K562 (cell line): ENCODE measurements at regions not wholly inside any gene's neighbourhood (a gene's known extent, or its start where the extent isn't known, plus 50 kb on each side); places are given as distances from the start of the nearest gene placed in this dataset.

ENCODE experiments used
- ATAC-seq: fragments of 200-7000 bp; cut with Tn5 transposase; 3 replicates; pipeline ENCODE4 v1.9.1; 2020; ENCODE audit warnings: moderate library complexity
- BruUV-seq: library from RNA; stranded (reverse); fragments of 400-500 nt; replicated peaks from 2 replicates; lab custom pipeline; 2021; lab: Mats Ljungman, UMichigan
- CTCF ChIA-PET: fragments of 300-600 bp; formaldehyde crosslinking; extraction: SDS; loops from one replicate; lab custom pipeline; 2021; ENCODE audit warnings: low intra/inter-chr PET ratio; lab: Yijun Ruan, JAX
- POLR2A ChIA-PET: fragments of 300-600, 350-650 bp; sonication (Branson Sonifier 250); formaldehyde crosslinking; extraction: SDS; loops from one replicate; lab custom pipeline; 2021; ENCODE audit warnings: antibody characterized with exemption, inconsistent platforms; lab: Yijun Ruan, JAX
- DNase-seq, 4 experiments: peaks; one replicate each; pipeline versions ENCODE4 v3.0.0 to v3.0.0-alpha.2; 2011 to 2018; ENCODE audit warnings: low spot score in 3 of 4, mixed read lengths in 3 of 4; ENCODE audit errors: extremely low read depth in 1 of 4
- FAIRE-seq: peaks from 2 replicates; lab custom pipeline; 2011; peaks lifted over from hg19 to GRCh38; lab: Jason Lieb, UNC
- H2AFZ ChIP-seq: 2 replicates; pipeline ENCODE4 v1.6.0; 2011; ENCODE audit warnings: low read depth, low read length, control low read depth, inconsistent platforms
- H3K27ac ChIP-seq: fragments of 200-600 bp; 3 replicates; pipeline ENCODE4 v1.8.0; 2011; ENCODE audit warnings: low read depth, mild to moderate bottlenecking, control low read depth, inconsistent platforms, low read length, moderate library complexity, mixed read lengths; ENCODE audit errors: extremely low read depth
- H3K27me3 ChIP-seq, 2 experiments: fragments of 300-600 bp in 1 of 2; 2 replicates in 1 of 2; 3 replicates in 1 of 2; pipeline versions ENCODE4 v1.6.0 to v1.8.0; 2011; ENCODE audit warnings: inconsistent platforms in 2 of 2, low read length in 2 of 2, mild to moderate bottlenecking in 1 of 2, mixed read lengths in 1 of 2, moderate library complexity in 1 of 2; ENCODE audit not compliant: control insufficient read depth in 2 of 2, insufficient read depth in 2 of 2
- H3K36me3 ChIP-seq: fragments of 300-600 bp; 3 replicates; pipeline ENCODE4 v1.8.0; 2011; ENCODE audit warnings: mild to moderate bottlenecking, low read length, inconsistent platforms; ENCODE audit not compliant: control insufficient read depth, insufficient read depth
- H3K4me1 ChIP-seq, 2 experiments: fragments of 200-600 bp in 1 of 2; replicated peaks in 1 of 2; 2 replicates in 1 of 2; 3 replicates in 1 of 2; pipeline versions ENCODE4 v1.5.1 to v1.8.0; 2011; ENCODE audit warnings: inconsistent platforms in 2 of 2, low read length in 2 of 2, mild to moderate bottlenecking in 1 of 2, mixed read lengths in 1 of 2, moderate library complexity in 1 of 2; ENCODE audit not compliant: control insufficient read depth in 2 of 2, insufficient read depth in 2 of 2
- H3K4me2 ChIP-seq: 2 replicates; pipeline ENCODE4 v1.6.1; 2011; ENCODE audit warnings: low read length, control low read depth, inconsistent platforms, mixed read lengths; ENCODE audit not compliant: insufficient read depth
- H3K4me3 ChIP-seq: fragments of 200-600 bp; sonication (generic), shearing (Covaris generic); 2 replicates; pipeline ENCODE4 v1.5.1; 2016; ENCODE audit warnings: control low read depth, inconsistent platforms
- H3K79me2 ChIP-seq: fragments of 200-600 bp; 3 replicates; pipeline ENCODE4 v1.8.0; 2011; ENCODE audit warnings: low read length, inconsistent platforms; ENCODE audit not compliant: control insufficient read depth, insufficient read depth
- H3K9ac ChIP-seq, 2 experiments: 2 replicates each; pipeline versions ENCODE4 v1.6.0 to v1.6.1; 2011; ENCODE audit warnings: low read depth in 2 of 2, low read length in 2 of 2, control low read depth in 1 of 2, inconsistent platforms in 1 of 2, mild to moderate bottlenecking in 1 of 2, mixed read lengths in 1 of 2; ENCODE audit not compliant: insufficient read depth in 1 of 2
- H3K9me1 ChIP-seq: one replicate; pipeline ENCODE4 v1.6.0; 2011; ENCODE audit warnings: inconsistent platforms, mild to moderate bottlenecking, low read length, moderate library complexity; ENCODE audit not compliant: control insufficient read depth, insufficient read depth
- H3K9me3 ChIP-seq: replicated peaks from 2 replicates; pipeline ENCODE4 v1.5.1; 2011; ENCODE audit warnings: low read depth, low read length, inconsistent platforms; ENCODE audit not compliant: control insufficient read depth, insufficient read depth
- H4K20me1 ChIP-seq: replicated peaks from 2 replicates; pipeline ENCODE4 v1.6.1; 2011; ENCODE audit warnings: low read length, inconsistent platforms, mixed read lengths; ENCODE audit not compliant: control insufficient read depth, insufficient read depth
- ARHGAP35 ChIP-seq: fragments of 450-650 bp; IDR thresholded peaks from 2 replicates; pipeline ENCODE4 v1.6.1; 2018; ENCODE audit not compliant: partially characterized antibody
- DMBX1 ChIP-seq: fragments of 250-450 bp; sonication (Bioruptor Pico); IDR thresholded peaks from 2 replicates; pipeline ENCODE4 v1.8.0; 2022; ENCODE audit warnings: inconsistent platforms, mild to moderate bottlenecking, moderate library complexity, borderline replicate concordance
- FUS ChIP-seq: fragments of 200-400 bp; formaldehyde crosslinking; optimal IDR thresholded peaks from 2 replicates; pipeline ENCODE3; 2017; ENCODE audit warnings: low read depth, low read length
- JUN ChIP-seq, 2 experiments: sonication (generic) in 1 of 2; formaldehyde crosslinking in 1 of 2; IDR thresholded peaks; 2 replicates each; pipeline versions ENCODE4 v1.6.1 to v1.8.0; 2012 to 2022; ENCODE audit warnings: borderline replicate concordance in 2 of 2, mild to moderate bottlenecking in 2 of 2, improper control_type of control experiment in 1 of 2, low read depth in 1 of 2, low read length in 1 of 2, missing genetic modification reagents in 1 of 2
- KDM4B ChIP-seq, 2 experiments: fragments of 450-650 bp in 1 of 2; sonication (generic) in 1 of 2; IDR thresholded peaks; 2 replicates each; pipeline ENCODE4 v1.6.1; 2016 to 2017; ENCODE audit warnings: borderline replicate concordance in 2 of 2, antibody characterized with exemption in 1 of 2, low read depth in 1 of 2, mild to moderate bottlenecking in 1 of 2
- MEF2D ChIP-seq: conservative IDR thresholded peaks from 2 replicates; pipeline ENCODE4 v1.6.1; 2016; ENCODE audit warnings: low read depth, missing genetic modification characterization, missing compliant biosample characterization
- SMAD3 ChIP-seq: fragments of 450-650 bp; formaldehyde crosslinking; conservative IDR thresholded peaks from 2 replicates; pipeline ENCODE4 v1.4.0; 2020; ENCODE audit warnings: mild to moderate bottlenecking
- TAF1 ChIP-seq: IDR thresholded peaks from 2 replicates; pipeline ENCODE4 v1.6.1; 2011; ENCODE audit warnings: mild to moderate bottlenecking, low read length, moderate library complexity; ENCODE audit not compliant: insufficient read depth, control insufficient read depth, severe bottlenecking; ENCODE audit errors: extremely low read depth
- ZFP1 ChIP-seq: fragments of 450-650 bp; formaldehyde crosslinking; IDR thresholded peaks from 2 replicates; pipeline ENCODE4 v1.4.0; 2020; ENCODE audit warnings: mild to moderate bottlenecking, mixed read lengths
- ZNF133 ChIP-seq: fragments of 250-450 bp; sonication (Bioruptor Pico); IDR thresholded peaks from 2 replicates; pipeline ENCODE4 v1.4.0; 2020; ENCODE audit warnings: mild to moderate bottlenecking
- ZNF217 ChIP-seq: sonication (generic); formaldehyde crosslinking; IDR thresholded peaks from 2 replicates; pipeline ENCODE4 v1.8.0; 2022; ENCODE audit warnings: mild to moderate bottlenecking, missing genetic modification reagents
- ZNF57 ChIP-seq: fragments of 450-650 bp; formaldehyde crosslinking; IDR thresholded peaks from 2 replicates; pipeline ENCODE4 v1.4.0; 2020; ENCODE audit warnings: mild to moderate bottlenecking, moderate library complexity
- ZNF75A ChIP-seq: fragments of 450-650 bp; formaldehyde crosslinking; IDR thresholded peaks from 2 replicates; pipeline ENCODE4 v1.4.0; 2020; ENCODE audit warnings: mild to moderate bottlenecking
- WGBS: fragments of 100-300 bp; shearing (Covaris generic); methylation state at CpG from one replicate; pipeline ENCODE4 v1.1.6; 2016; ENCODE audit warnings: low coverage, mixed read lengths; ENCODE audit not compliant: insufficient coverage; ENCODE audit errors: missing lambda C conversion rate; 5-methylcytosine and 5-hydroxymethylcytosine counted together
- in situ Hi-C: fragments of 300-500 bp; cut with MboI; formaldehyde crosslinking; loops from 4 replicates; pipeline ENCODE4 v1.15.0; 2018; ENCODE audit warnings: inconsistent platforms, mixed read lengths
- intact Hi-C: fragments of 100-400 bp; cut with micrococcal nuclease; formaldehyde crosslinking; loops from 2 replicates; pipeline ENCODE4 v1.14.2; 2022
- TF ChIP-seq, protein P1 (sequence below): sonication (generic); formaldehyde crosslinking; IDR thresholded peaks from 2 replicates; pipeline ENCODE4 v1.8.0; 2023; ENCODE audit warnings: mild to moderate bottlenecking, missing genetic modification reagents
- TF ChIP-seq, protein P2 (sequence below): sonication (generic); formaldehyde crosslinking; IDR thresholded peaks from 2 replicates; pipeline ENCODE4 v1.8.1; 2023; ENCODE audit warnings: missing genetic modification reagents, mild to moderate bottlenecking, borderline replicate concordance

GRCh38 chr14:106222311-106222710 lies 695.9 kb downstream of the TMEM121 start:
- intact Hi-C loops: no loop called here
- BruUV-seq: no TSS peak

More at GRCh38 chr14:106222311-106222710, 695.9 kb downstream of the TMEM121 start:
- whole genome bisulfite sequencing: 0% methylated on average over 3 of the region's 3 CpGs
- ATAC-seq: no peak
- no peak for FAIRE-seq
- H3K4me1 ChIP-seq: no peaks in the 10 kb centered on the region
- ChIA-PET CTCF (no interaction called here), POLR2A (no interaction called here)
- TF ChIP-seq ZNF75A (CRISPR knock-in tag): no peak
- no peak for TF ChIP-seq ARHGAP35
- no peak for TF ChIP-seq ZNF133
- TF ChIP-seq ZNF217: no peak
- no peak for TF ChIP-seq ZFP1 (CRISPR knock-in tag)
- no peak for TF ChIP-seq KDM4B (IDR thresholded peaks at IDR 0.05; ENCODE audit: borderline replicate concordance in 2 of 2, low read depth in 1 of 2)
- TF ChIP-seq, protein P1, sequence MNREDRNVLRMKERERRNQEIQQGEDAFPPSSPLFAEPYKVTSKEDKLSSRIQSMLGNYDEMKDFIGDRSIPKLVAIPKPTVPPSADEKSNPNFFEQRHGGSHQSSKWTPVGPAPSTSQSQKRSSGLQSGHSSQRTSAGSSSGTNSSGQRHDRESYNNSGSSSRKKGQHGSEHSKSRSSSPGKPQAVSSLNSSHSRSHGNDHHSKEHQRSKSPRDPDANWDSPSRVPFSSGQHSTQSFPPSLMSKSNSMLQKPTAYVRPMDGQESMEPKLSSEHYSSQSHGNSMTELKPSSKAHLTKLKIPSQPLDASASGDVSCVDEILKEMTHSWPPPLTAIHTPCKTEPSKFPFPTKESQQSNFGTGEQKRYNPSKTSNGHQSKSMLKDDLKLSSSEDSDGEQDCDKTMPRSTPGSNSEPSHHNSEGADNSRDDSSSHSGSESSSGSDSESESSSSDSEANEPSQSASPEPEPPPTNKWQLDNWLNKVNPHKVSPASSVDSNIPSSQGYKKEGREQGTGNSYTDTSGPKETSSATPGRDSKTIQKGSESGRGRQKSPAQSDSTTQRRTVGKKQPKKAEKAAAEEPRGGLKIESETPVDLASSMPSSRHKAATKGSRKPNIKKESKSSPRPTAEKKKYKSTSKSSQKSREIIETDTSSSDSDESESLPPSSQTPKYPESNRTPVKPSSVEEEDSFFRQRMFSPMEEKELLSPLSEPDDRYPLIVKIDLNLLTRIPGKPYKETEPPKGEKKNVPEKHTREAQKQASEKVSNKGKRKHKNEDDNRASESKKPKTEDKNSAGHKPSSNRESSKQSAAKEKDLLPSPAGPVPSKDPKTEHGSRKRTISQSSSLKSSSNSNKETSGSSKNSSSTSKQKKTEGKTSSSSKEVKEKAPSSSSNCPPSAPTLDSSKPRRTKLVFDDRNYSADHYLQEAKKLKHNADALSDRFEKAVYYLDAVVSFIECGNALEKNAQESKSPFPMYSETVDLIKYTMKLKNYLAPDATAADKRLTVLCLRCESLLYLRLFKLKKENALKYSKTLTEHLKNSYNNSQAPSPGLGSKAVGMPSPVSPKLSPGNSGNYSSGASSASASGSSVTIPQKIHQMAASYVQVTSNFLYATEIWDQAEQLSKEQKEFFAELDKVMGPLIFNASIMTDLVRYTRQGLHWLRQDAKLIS: no peak
- no peak for TF ChIP-seq SMAD3 (CRISPR knock-in tag)
- no peak for TF ChIP-seq MEF2D (tag)
- no peak for TF ChIP-seq FUS
- no peak for TF ChIP-seq DMBX1
- TF ChIP-seq, protein P2, sequence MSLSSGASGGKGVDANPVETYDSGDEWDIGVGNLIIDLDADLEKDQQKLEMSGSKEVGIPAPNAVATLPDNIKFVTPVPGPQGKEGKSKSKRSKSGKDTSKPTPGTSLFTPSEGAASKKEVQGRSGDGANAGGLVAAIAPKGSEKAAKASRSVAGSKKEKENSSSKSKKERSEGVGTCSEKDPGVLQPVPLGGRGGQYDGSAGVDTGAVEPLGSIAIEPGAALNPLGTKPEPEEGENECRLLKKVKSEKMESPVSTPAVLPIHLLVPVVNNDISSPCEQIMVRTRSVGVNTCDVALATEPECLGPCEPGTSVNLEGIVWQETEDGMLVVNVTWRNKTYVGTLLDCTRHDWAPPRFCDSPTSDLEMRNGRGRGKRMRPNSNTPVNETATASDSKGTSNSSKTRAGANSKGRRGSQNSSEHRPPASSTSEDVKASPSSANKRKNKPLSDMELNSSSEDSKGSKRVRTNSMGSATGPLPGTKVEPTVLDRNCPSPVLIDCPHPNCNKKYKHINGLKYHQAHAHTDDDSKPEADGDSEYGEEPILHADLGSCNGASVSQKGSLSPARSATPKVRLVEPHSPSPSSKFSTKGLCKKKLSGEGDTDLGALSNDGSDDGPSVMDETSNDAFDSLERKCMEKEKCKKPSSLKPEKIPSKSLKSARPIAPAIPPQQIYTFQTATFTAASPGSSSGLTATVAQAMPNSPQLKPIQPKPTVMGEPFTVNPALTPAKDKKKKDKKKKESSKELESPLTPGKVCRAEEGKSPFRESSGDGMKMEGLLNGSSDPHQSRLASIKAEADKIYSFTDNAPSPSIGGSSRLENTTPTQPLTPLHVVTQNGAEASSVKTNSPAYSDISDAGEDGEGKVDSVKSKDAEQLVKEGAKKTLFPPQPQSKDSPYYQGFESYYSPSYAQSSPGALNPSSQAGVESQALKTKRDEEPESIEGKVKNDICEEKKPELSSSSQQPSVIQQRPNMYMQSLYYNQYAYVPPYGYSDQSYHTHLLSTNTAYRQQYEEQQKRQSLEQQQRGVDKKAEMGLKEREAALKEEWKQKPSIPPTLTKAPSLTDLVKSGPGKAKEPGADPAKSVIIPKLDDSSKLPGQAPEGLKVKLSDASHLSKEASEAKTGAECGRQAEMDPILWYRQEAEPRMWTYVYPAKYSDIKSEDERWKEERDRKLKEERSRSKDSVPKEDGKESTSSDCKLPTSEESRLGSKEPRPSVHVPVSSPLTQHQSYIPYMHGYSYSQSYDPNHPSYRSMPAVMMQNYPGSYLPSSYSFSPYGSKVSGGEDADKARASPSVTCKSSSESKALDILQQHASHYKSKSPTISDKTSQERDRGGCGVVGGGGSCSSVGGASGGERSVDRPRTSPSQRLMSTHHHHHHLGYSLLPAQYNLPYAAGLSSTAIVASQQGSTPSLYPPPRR (CRISPR knock-in tag): no peak
- no peak for TF ChIP-seq JUN (IDR thresholded peaks at IDR 0.05; ENCODE audit: borderline replicate concordance, low read depth, low read length)
- no peak for TF ChIP-seq JUN (CRISPR knock-in tag; IDR thresholded peaks at IDR 0.05; ENCODE audit: borderline replicate concordance)
- TF ChIP-seq ZNF57 (CRISPR knock-in tag): no peak
- no peak for TF ChIP-seq TAF1
- no peak for DNase-seq
- H3K27me3 ChIP-seq: peaks cover 0 to 7% of the 10 kb centered on the region in 2 experiments; a peak in 2 of 5 replicates
- no peaks in the 10 kb centered on the region for H3K9me1 ChIP-seq
- H2AFZ ChIP-seq: no peak overlapping the region
- no peak overlapping the region for H3K9ac ChIP-seq
- H4K20me1 ChIP-seq: no peaks in the 10 kb centered on the region
- in situ Hi-C loops: no loop called here
- no peak overlapping the region for H3K4me2 ChIP-seq
- H3K4me3 ChIP-seq: no peak overlapping the region
- no peaks in the 10 kb centered on the region for H3K36me3 ChIP-seq
- no peaks in the 10 kb centered on the region for H3K79me2 ChIP-seq
- no peaks in the 10 kb centered on the region for H3K9me3 ChIP-seq
- H3K27ac ChIP-seq: no peak overlapping the region
